H1 (cell line): ENCODE measurements at regions not wholly inside any gene's neighbourhood (a gene's known extent, or its start where the extent isn't known, plus 50 kb on each side); places are given as distances from the start of the nearest gene placed in this dataset.

Source experiments
- ATF3 ChIP-seq: IDR thresholded peaks from 2 replicates; pipeline ENCODE4 v1.6.1; 2011; ENCODE audit warnings: low read depth, mild to moderate bottlenecking, low read length; ENCODE audit not compliant: insufficient read depth
- CREB1 ChIP-seq: IDR thresholded peaks from 2 replicates; pipeline ENCODE4 v1.6.1; 2012; ENCODE audit warnings: inconsistent platforms
- CTCF ChIP-seq, 3 experiments: IDR thresholded peaks; 1 replicate in 2 of 3; 2 replicates in 1 of 3; pipeline versions ENCODE4 v1.5.1 to v1.6.1; 2011; ENCODE audit warnings: low read length in 3 of 3, mild to moderate bottlenecking in 3 of 3, inconsistent platforms in 2 of 3, low read depth in 1 of 3, moderate library complexity in 1 of 3; ENCODE audit not compliant: insufficient read depth in 1 of 3; ENCODE audit errors: control extremely low read depth in 1 of 3
- JUND ChIP-seq: IDR thresholded peaks from 2 replicates; pipeline ENCODE4 v1.6.1; 2011; ENCODE audit warnings: mild to moderate bottlenecking, improper control_type of control experiment, low read length

- TF ChIP-seq JUND, result no peak
- TF ChIP-seq CREB1, result no peak
- no peak for TF ChIP-seq CTCF (IDR thresholded peaks at IDR 0.05; ENCODE audit: control extremely low read depth in 1 of 3, insufficient read depth in 1 of 3, low read depth in 1 of 3, low read length in 3 of 3)
- no peak for TF ChIP-seq ATF3
Measured at GRCh38 chr10:22766693-22767092, 52.3 kb upstream of the PIP4K2A start.
